ENCODE measurements at regions not wholly inside any gene's neighbourhood (a gene's known extent, or its start where the extent isn't known, plus 50 kb on each side); places are given as distances from the start of the nearest gene placed in this dataset.

DNA sequence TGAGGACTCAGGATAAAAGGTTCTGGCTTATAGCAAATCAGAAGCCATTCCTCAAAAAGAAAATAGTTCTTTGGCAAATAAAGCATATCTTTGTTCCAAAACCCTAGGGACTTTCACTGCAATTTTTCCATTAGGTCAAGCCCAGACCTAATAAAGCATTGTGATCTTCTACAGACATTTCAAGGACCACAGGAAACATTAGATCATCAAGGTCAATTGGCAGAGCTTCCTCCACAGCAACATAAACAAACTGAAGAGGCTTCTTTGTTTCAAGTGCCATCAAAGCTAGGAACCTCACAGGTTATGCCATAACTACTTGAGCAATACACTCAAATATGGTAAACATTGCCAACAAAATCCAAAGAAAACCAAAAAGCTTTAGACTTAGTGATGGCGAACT is 144.9 kb downstream of the ANXA5 start:
- TF ChIP-seq, protein P1, sequence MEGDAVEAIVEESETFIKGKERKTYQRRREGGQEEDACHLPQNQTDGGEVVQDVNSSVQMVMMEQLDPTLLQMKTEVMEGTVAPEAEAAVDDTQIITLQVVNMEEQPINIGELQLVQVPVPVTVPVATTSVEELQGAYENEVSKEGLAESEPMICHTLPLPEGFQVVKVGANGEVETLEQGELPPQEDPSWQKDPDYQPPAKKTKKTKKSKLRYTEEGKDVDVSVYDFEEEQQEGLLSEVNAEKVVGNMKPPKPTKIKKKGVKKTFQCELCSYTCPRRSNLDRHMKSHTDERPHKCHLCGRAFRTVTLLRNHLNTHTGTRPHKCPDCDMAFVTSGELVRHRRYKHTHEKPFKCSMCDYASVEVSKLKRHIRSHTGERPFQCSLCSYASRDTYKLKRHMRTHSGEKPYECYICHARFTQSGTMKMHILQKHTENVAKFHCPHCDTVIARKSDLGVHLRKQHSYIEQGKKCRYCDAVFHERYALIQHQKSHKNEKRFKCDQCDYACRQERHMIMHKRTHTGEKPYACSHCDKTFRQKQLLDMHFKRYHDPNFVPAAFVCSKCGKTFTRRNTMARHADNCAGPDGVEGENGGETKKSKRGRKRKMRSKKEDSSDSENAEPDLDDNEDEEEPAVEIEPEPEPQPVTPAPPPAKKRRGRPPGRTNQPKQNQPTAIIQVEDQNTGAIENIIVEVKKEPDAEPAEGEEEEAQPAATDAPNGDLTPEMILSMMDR (conservative IDR thresholded peaks at IDR 0.05 in 1 of 2, IDR thresholded peaks at IDR 0.05 in 1 of 2; ENCODE audit: extremely low read depth in 1 of 2, insufficient read depth in 1 of 2, low read depth in 1 of 2, low read length in 2 of 2): no peak
- TF ChIP-seq EZH2 (IDR thresholded peaks at IDR 0.05; ENCODE audit: borderline replicate concordance, low read length): no peak
